HG03064 (cell line): ENCODE measurements at regions not wholly inside any gene's neighbourhood (a gene's known extent, or its start where the extent isn't known, plus 50 kb on each side); places are given as distances from the start of the nearest gene placed in this dataset.

Experiments
- ATAC-seq: cut with Tn5 transposase; IDR thresholded peaks from one replicate; pipeline ENCODE4 v1.9.1; 2021; ENCODE audit warnings: low read depth; ENCODE audit not compliant: unreplicated experiment

GRCh38 chr2:234137400-234138014, 87.0 kb downstream of the SPP2 start:
- ATAC-seq, result no peak

- no peak for ATAC-seq
These were observed 86.0 kb downstream of the SPP2 start for GRCh38 chr2:234136461-234136860.

GRCh38 chr2:234135750-234136221, 85.3 kb downstream of the SPP2 start:
- no peak for ATAC-seq

GRCh38 chr2:234134496-234134895, 84.0 kb downstream of the SPP2 start:
- no peak for ATAC-seq

GRCh38 chr2:234133004-234133403, 82.5 kb downstream of the SPP2 start:
- no peak for ATAC-seq

GRCh38 chr2:234130777-234131181, 80.3 kb downstream of the SPP2 start:
- no peak for ATAC-seq

- no peak for ATAC-seq
These were observed 78.1 kb downstream of the SPP2 start for GRCh38 chr2:234128606-234129005.
